ENCODE measurements at regions not wholly inside any gene's neighbourhood (a gene's known extent, or its start where the extent isn't known, plus 50 kb on each side); places are given as distances from the start of the nearest gene placed in this dataset.
A peak's percentile ranks its signal among the peaks of the same experiment; 100 is the strongest.

GRCh38 chr2:188870289-188870688, 103.9 kb upstream of the COL3A1 start:
- peak overlapping the region; percentile 81 for H3K27ac Mint-ChIP-seq (ENCODE audit: low read depth, unreplicated experiment)
- H3K36me3 Mint-ChIP-seq (ENCODE audit: insufficient read depth, unreplicated experiment), result no peaks in the 10 kb centered on the region
- no TSS peak for BruUV-seq (replicated peaks)
- POLR2A ChIA-PET, result no interaction called here
- DNase-seq (ENCODE audit: unreplicated experiment), result peak; percentile 58
- no peak overlapping the region for H3K4me3 Mint-ChIP-seq (ENCODE audit: unreplicated experiment)
- H3K27me3 Mint-ChIP-seq (ENCODE audit: insufficient read depth, unreplicated experiment), result no peaks in the 10 kb centered on the region
- TF ChIP-seq CTCF (IDR thresholded peaks at IDR 0.05; ENCODE audit: unreplicated experiment), result no peak
- intact Hi-C loops (cut with micrococcal nuclease), result no loop called here
- H3K9me3 Mint-ChIP-seq (ENCODE audit: unreplicated experiment), result peaks cover 8% of the 10 kb centered on the region
- CTCF ChIA-PET, result interaction anchor here (0.5 kb wide), 1 partner anchor 164 kb away, joined by 3 read pairs; no protein-coding TSS in a partner anchor
- peaks cover 7% of the 10 kb centered on the region for H3K4me1 Mint-ChIP-seq (ENCODE audit: insufficient read depth, unreplicated experiment)

- TF ChIP-seq CTCF (IDR thresholded peaks at IDR 0.05; ENCODE audit: unreplicated experiment), result no peak
- Mint-ChIP-seq H3K36me3 (ENCODE audit: insufficient read depth, unreplicated experiment) (no peaks in the 10 kb centered on the region), H3K4me3 (ENCODE audit: unreplicated experiment) (no peak overlapping the region), H3K27me3 (ENCODE audit: insufficient read depth, unreplicated experiment) (no peaks in the 10 kb centered on the region), H3K9me3 (ENCODE audit: unreplicated experiment) (no peaks in the 10 kb centered on the region), H3K4me1 (ENCODE audit: insufficient read depth, unreplicated experiment) (peaks cover 6% of the 10 kb centered on the region), H3K27ac (ENCODE audit: low read depth, unreplicated experiment) (no peak overlapping the region)
- ChIA-PET POLR2A (no interaction called here), CTCF (no interaction called here)
- intact Hi-C loops (cut with micrococcal nuclease), result no loop called here
- no peak for DNase-seq (ENCODE audit: unreplicated experiment)
- BruUV-seq (replicated peaks), result no TSS peak
Measured at GRCh38 chr2:188875104-188875503, 99.1 kb upstream of the COL3A1 start.

GRCh38 chr2:188878716-188879115, 95.5 kb upstream of the COL3A1 start:
- Mint-ChIP-seq H3K27me3 (ENCODE audit: insufficient read depth, unreplicated experiment) (no peaks in the 10 kb centered on the region), H3K27ac (ENCODE audit: low read depth, unreplicated experiment) (no peak overlapping the region), H3K36me3 (ENCODE audit: insufficient read depth, unreplicated experiment) (no peaks in the 10 kb centered on the region), H3K9me3 (ENCODE audit: unreplicated experiment) (peaks cover 8% of the 10 kb centered on the region), H3K4me3 (ENCODE audit: unreplicated experiment) (no peak overlapping the region), H3K4me1 (ENCODE audit: insufficient read depth, unreplicated experiment) (no peaks in the 10 kb centered on the region)
- ChIA-PET POLR2A (no interaction called here), CTCF (interaction anchor here (0.9 kb wide), 1 partner anchor 533 kb away, joined by 3 read pairs; no protein-coding TSS in a partner anchor)
- no peak for DNase-seq (ENCODE audit: unreplicated experiment)
- intact Hi-C loops (cut with micrococcal nuclease), result no loop called here
- no peak for TF ChIP-seq CTCF (IDR thresholded peaks at IDR 0.05; ENCODE audit: unreplicated experiment)
- BruUV-seq (replicated peaks), result no TSS peak

GRCh38 chr2:188880740-188881139, 93.4 kb upstream of the COL3A1 start:
- Mint-ChIP-seq H3K4me1 (ENCODE audit: insufficient read depth, unreplicated experiment) (no peaks in the 10 kb centered on the region), H3K27me3 (ENCODE audit: insufficient read depth, unreplicated experiment) (no peaks in the 10 kb centered on the region), H3K27ac (ENCODE audit: low read depth, unreplicated experiment) (no peak overlapping the region), H3K36me3 (ENCODE audit: insufficient read depth, unreplicated experiment) (no peaks in the 10 kb centered on the region), H3K4me3 (ENCODE audit: unreplicated experiment) (no peak overlapping the region), H3K9me3 (ENCODE audit: unreplicated experiment) (peaks cover 8% of the 10 kb centered on the region)
- ChIA-PET POLR2A (no interaction called here), CTCF (interaction anchor here (0.7 kb wide), 1 partner anchor 418 kb away, joined by 3 read pairs; no protein-coding TSS in a partner anchor)
- no TSS peak for BruUV-seq (replicated peaks)
- intact Hi-C loops (cut with micrococcal nuclease), result no loop called here
- DNase-seq (ENCODE audit: unreplicated experiment), result no peak
- no peak for TF ChIP-seq CTCF (IDR thresholded peaks at IDR 0.05; ENCODE audit: unreplicated experiment)
